ENCODE measurements at regions not wholly inside any gene's neighbourhood (a gene's known extent, or its start where the extent isn't known, plus 50 kb on each side); places are given as distances from the start of the nearest gene placed in this dataset.

DNA sequence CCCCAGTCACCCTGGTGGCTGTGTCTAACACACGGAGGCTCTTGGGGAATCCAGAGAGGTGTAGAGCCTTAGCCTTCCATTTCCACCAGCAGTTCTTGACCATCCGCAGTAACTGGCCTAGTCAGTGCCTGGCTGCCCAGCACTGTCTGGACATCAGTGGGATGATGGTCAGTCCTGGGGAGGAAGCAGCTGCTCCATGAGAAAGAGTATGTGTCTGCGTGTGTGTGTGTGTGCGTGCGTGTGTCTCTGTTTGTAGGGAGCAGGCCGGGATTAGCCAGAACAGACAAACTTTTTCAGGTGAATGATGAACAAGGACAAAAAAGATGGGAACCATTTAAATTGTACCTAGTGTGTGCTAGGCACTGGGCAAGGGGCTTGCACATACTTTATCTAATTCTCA, 109.3 kb upstream of the SYT13 start:
- no peaks in the 10 kb centered on the region for H3K79me2 ChIP-seq (ENCODE audit: insufficient read depth, low read depth, low read length)
- no peaks in the 10 kb centered on the region for H3K36me3 ChIP-seq (ENCODE audit: insufficient read depth, low read length)
- POLR2A ChIA-PET = no interaction called here
- no peak overlapping the region for H3K27ac ChIP-seq (ENCODE audit: low read depth, low read length, poor library complexity, severe bottlenecking)
- H4K20me1 ChIP-seq (ENCODE audit: insufficient read depth, low read length) = no peaks in the 10 kb centered on the region
- no peaks in the 10 kb centered on the region for H3K9me3 ChIP-seq (ENCODE audit: low read length)
- no peak for DNase-seq (ENCODE audit: low spot score)
- H3K4me1 ChIP-seq (ENCODE audit: insufficient read depth, low read length, poor library complexity, severe bottlenecking) = no peaks in the 10 kb centered on the region
- BruUV-seq (replicated peaks) = no TSS peak
- H3K4me2 ChIP-seq (ENCODE audit: low read length) = no peak overlapping the region
- intact Hi-C loops (cut with micrococcal nuclease; ENCODE audit: unreplicated experiment) = no loop called here
- CTCF ChIA-PET (ENCODE audit: unreplicated experiment) = no interaction called here
- no peak for TF ChIP-seq EZH2phosphoT487 (IDR thresholded peaks at IDR 0.05; ENCODE audit: borderline replicate concordance, low read depth, low read length)
- H2AFZ ChIP-seq (ENCODE audit: low read length) = no peak overlapping the region
- H3K4me3 ChIP-seq (ENCODE audit: low read depth, low read length, poor library complexity, severe bottlenecking) = no peak overlapping the region
- H3K9me2 ChIP-seq (ENCODE audit: insufficient read depth, low read length) = no peaks in the 10 kb centered on the region

DNA sequence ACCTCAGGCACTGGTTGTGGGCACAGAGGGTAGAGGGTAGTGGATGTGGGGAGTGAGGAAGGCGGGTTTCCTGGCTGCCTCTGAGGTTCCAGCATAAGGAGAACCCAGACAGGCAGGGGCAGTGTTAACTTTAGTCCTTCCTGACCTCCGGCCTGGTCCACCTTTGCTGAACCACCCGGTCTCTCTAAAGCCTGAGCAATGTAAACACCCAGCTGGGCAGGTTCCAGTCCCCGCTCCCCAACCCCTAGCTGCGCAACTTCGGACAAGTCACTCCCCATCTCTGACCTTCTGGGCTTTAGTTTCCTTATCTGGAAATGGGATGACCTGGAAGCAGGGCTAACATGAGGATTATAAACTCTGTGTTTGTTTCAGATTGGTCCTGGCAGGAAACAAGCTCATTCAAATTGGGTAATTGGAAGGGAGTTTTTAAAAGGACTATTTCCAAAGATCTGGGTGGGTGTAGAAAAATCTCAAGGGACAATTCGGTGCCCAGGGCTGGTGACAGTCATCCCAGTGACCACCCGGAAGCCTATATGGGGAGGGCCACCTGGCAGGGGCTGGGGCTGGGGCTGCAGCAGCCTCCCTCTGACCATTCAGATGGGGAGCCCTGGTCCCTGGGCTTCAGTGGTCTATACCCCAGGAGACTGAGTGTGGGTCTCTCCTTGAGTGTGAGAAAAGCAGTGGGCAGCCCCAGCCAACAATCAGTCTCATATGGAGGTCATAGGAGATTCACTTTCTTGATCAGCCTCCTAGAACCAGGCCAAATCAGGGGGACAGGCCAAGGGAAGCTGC, 108.3 kb upstream of the SYT13 start:
- Histone ChIP-seq H3K79me2 (ENCODE audit: insufficient read depth, low read depth, low read length) (no peaks in the 10 kb centered on the region), H3K4me1 (ENCODE audit: insufficient read depth, low read length, poor library complexity, severe bottlenecking) (no peaks in the 10 kb centered on the region), H3K9me2 (ENCODE audit: insufficient read depth, low read length) (no peaks in the 10 kb centered on the region), H2AFZ (ENCODE audit: low read length) (no peak overlapping the region), H3K36me3 (ENCODE audit: insufficient read depth, low read length) (no peaks in the 10 kb centered on the region), H3K9me3 (ENCODE audit: low read length) (no peaks in the 10 kb centered on the region), H3K27ac (ENCODE audit: low read depth, low read length, poor library complexity, severe bottlenecking) (no peak overlapping the region), H4K20me1 (ENCODE audit: insufficient read depth, low read length) (no peaks in the 10 kb centered on the region), H3K4me2 (ENCODE audit: low read length) (no peak overlapping the region), H3K4me3 (ENCODE audit: low read depth, low read length, poor library complexity, severe bottlenecking) (no peak overlapping the region)
- CTCF ChIA-PET (ENCODE audit: unreplicated experiment) = interaction anchor here (0.6 kb wide), 1 partner anchor 1102 kb away, joined by 3 read pairs; no protein-coding TSS in a partner anchor
- intact Hi-C loops (cut with micrococcal nuclease; ENCODE audit: unreplicated experiment) = no loop called here
- TF ChIP-seq EZH2phosphoT487 (IDR thresholded peaks at IDR 0.05; ENCODE audit: borderline replicate concordance, low read depth, low read length) = no peak
- TF ChIP-seq, protein P1, sequence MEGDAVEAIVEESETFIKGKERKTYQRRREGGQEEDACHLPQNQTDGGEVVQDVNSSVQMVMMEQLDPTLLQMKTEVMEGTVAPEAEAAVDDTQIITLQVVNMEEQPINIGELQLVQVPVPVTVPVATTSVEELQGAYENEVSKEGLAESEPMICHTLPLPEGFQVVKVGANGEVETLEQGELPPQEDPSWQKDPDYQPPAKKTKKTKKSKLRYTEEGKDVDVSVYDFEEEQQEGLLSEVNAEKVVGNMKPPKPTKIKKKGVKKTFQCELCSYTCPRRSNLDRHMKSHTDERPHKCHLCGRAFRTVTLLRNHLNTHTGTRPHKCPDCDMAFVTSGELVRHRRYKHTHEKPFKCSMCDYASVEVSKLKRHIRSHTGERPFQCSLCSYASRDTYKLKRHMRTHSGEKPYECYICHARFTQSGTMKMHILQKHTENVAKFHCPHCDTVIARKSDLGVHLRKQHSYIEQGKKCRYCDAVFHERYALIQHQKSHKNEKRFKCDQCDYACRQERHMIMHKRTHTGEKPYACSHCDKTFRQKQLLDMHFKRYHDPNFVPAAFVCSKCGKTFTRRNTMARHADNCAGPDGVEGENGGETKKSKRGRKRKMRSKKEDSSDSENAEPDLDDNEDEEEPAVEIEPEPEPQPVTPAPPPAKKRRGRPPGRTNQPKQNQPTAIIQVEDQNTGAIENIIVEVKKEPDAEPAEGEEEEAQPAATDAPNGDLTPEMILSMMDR (conservative IDR thresholded peaks at IDR 0.05; ENCODE audit: low read length) = no peak
- DNase-seq (ENCODE audit: low spot score) = no peak
- POLR2A ChIA-PET = no interaction called here
- BruUV-seq (replicated peaks) = no TSS peak

DNA sequence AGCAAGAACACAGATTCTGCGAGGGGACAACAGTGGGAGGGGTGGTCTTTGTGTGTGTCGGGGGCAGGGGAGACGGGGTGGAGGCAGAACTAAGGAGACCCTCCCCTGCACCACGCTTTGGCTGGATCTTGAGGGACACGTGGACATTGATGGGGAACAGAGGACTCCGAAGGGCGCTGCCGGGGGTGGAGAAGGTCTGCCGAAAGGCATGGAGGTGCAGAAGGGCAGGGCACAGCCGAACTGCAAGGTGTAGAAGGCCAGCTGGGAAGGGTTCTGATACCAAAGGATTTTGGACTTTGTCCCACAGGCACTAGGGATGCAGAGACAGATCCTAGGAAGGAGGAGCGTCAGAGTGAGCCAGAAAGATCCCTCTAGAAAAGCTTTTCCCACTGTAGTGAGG, 107.7 kb upstream of the SYT13 start:
- H3K27ac ChIP-seq (ENCODE audit: low read depth, low read length, poor library complexity, severe bottlenecking) = no peak overlapping the region

More for the DNA sequence above, 107.7 kb upstream of the SYT13 start:
- BruUV-seq (replicated peaks) = no TSS peak
- intact Hi-C loops (cut with micrococcal nuclease; ENCODE audit: unreplicated experiment) = no loop called here
- POLR2A ChIA-PET = no interaction called here
- H3K4me3 ChIP-seq (ENCODE audit: low read depth, low read length, poor library complexity, severe bottlenecking) = no peak overlapping the region
- no peaks in the 10 kb centered on the region for H3K4me1 ChIP-seq (ENCODE audit: insufficient read depth, low read length, poor library complexity, severe bottlenecking)
- no peaks in the 10 kb centered on the region for H3K36me3 ChIP-seq (ENCODE audit: insufficient read depth, low read length)
- H3K9me3 ChIP-seq (ENCODE audit: low read length) = no peaks in the 10 kb centered on the region
- no peak for DNase-seq (ENCODE audit: low spot score)
- H3K4me2 ChIP-seq (ENCODE audit: low read length) = no peak overlapping the region
- H4K20me1 ChIP-seq (ENCODE audit: insufficient read depth, low read length) = no peaks in the 10 kb centered on the region
- no peaks in the 10 kb centered on the region for H3K79me2 ChIP-seq (ENCODE audit: insufficient read depth, low read depth, low read length)
- H2AFZ ChIP-seq (ENCODE audit: low read length) = no peak overlapping the region
- CTCF ChIA-PET (ENCODE audit: unreplicated experiment) = interaction anchor here (0.6 kb wide), 1 partner anchor 1103 kb away, joined by 3 read pairs; no protein-coding TSS in a partner anchor
- H3K9me2 ChIP-seq (ENCODE audit: insufficient read depth, low read length) = no peaks in the 10 kb centered on the region
- TF ChIP-seq, protein P1 (conservative IDR thresholded peaks at IDR 0.05; ENCODE audit: low read length) = no peak
- no peak for TF ChIP-seq EZH2phosphoT487 (IDR thresholded peaks at IDR 0.05; ENCODE audit: borderline replicate concordance, low read depth, low read length)
